Transverse colon (tissue), 4 donors: ENCODE measurements at regions not wholly inside any gene's neighbourhood (a gene's known extent, or its start where the extent isn't known, plus 50 kb on each side); places are given as distances from the start of the nearest gene placed in this dataset.

Experiments
- DNase-seq: peaks from one replicate; pipeline ENCODE4 v3.0.0-alpha.2; 2019
- H3K27ac ChIP-seq, 4 donors: fragments of 200-600 bp; sonication (generic); 2 replicates each; pipeline ENCODE4 v1.5.1; 2016 to 2018; ENCODE audit warnings: inconsistent platforms in 4 of 4
- H3K27me3 ChIP-seq: fragments of 200-600 bp; sonication (generic); 2 replicates; pipeline ENCODE4 v1.5.1; 2017; ENCODE audit warnings: inconsistent platforms
- H3K36me3 ChIP-seq, 4 donors: fragments of 200-600 bp; sonication (generic); 2 replicates each; pipeline ENCODE4 v1.5.1; 2017 to 2019; ENCODE audit warnings: inconsistent platforms in 4 of 4
- H3K4me1 ChIP-seq, 4 donors: fragments of 200-600 bp; sonication (generic); 2 replicates each; pipeline ENCODE4 v1.5.1; 2017 to 2020; ENCODE audit warnings: inconsistent platforms in 4 of 4
- H3K4me3 ChIP-seq, 4 donors: fragments of 200-600 bp; sonication (generic); 1 replicate in 1 of 4; 2 replicates in 3 of 4; pipeline versions ENCODE4 v1.5.1 to v1.6.1; 2017 to 2019; ENCODE audit warnings: inconsistent platforms in 4 of 4
- H3K9me3 ChIP-seq, 2 donors: fragments of 200-600 bp; sonication (generic); 2 replicates each; pipeline ENCODE4 v1.5.1; 2017 to 2019; ENCODE audit warnings: inconsistent platforms in 2 of 2
- EP300 ChIP-seq: sonication (generic); formaldehyde crosslinking; IDR thresholded peaks from one replicate; pipeline ENCODE4 v1.6.1; 2017; ENCODE audit warnings: antibody characterized with exemption, low read depth
- POLR2A ChIP-seq: fragments of 450-650 bp; IDR thresholded peaks from one replicate; pipeline ENCODE4 v1.6.1; 2016; ENCODE audit warnings: antibody characterized with exemption, mild to moderate bottlenecking, moderate library complexity
- POLR2AphosphoS5 ChIP-seq, 3 donors: sonication (generic); formaldehyde crosslinking; IDR thresholded peaks; one replicate each; pipeline ENCODE4 v1.6.1; 2016; ENCODE audit warnings: antibody characterized with exemption in 3 of 3
- WGBS, 2 donors: methylation state at CpG; one replicate each; pipeline ENCODE4 v1.1.5; 2018; ENCODE audit warnings: low coverage in 1 of 2; 5-methylcytosine and 5-hydroxymethylcytosine counted together
- in situ Hi-C, 4 donors: fragments of 200-750 bp; cut with MboI; loops; one replicate each; pipeline versions ENCODE4 v1.15.0 to v1.15.1; 2017; ENCODE audit warnings: low sequenced_read_pairs in 3 of 4, low pct_ligation_motif_present in 1 of 4, low pct_unique_long_range_greater_than_20kb in 1 of 4
- intact Hi-C: fragments of 100-400 bp; cut with DNase I; formaldehyde crosslinking; loops from one replicate; pipeline ENCODE4 v1.15.1; 2023; ENCODE audit warnings: low total_unique reads
- TF ChIP-seq, protein P1 (sequence below), 5 experiments: fragments of 200-600 bp in 3 of 5; fragments of 450-650 bp in 2 of 5; sonication (generic) in 3 of 5; IDR thresholded peaks; 1 replicate in 2 of 5; 2 replicates in 3 of 5; pipeline ENCODE4 v1.5.1; 2016 to 2017; ENCODE audit warnings: antibody characterized with exemption in 5 of 5, inconsistent platforms in 3 of 5, mild to moderate bottlenecking in 2 of 5, moderate library complexity in 1 of 5

- no peaks in the 10 kb centered on the region for H3K4me1 ChIP-seq
- DNase-seq = no peak
- no peaks in the 10 kb centered on the region for H3K36me3 ChIP-seq
- no peaks in the 10 kb centered on the region for H3K27me3 ChIP-seq
- intact Hi-C loops (no loop called here), in situ Hi-C loops (no loop called here)
- H3K9me3 ChIP-seq = no peaks in the 10 kb centered on the region
- 72 to 85% methylated on average over 4 of the region's 4 CpGs for WGBS, 2 donors
- no peak overlapping the region for H3K4me3 ChIP-seq
- no peak overlapping the region for H3K27ac ChIP-seq
- no peak for TF ChIP-seq EP300
- no peak for TF ChIP-seq POLR2AphosphoS5 (IDR thresholded peaks at IDR 0.05)
- TF ChIP-seq, protein P1, sequence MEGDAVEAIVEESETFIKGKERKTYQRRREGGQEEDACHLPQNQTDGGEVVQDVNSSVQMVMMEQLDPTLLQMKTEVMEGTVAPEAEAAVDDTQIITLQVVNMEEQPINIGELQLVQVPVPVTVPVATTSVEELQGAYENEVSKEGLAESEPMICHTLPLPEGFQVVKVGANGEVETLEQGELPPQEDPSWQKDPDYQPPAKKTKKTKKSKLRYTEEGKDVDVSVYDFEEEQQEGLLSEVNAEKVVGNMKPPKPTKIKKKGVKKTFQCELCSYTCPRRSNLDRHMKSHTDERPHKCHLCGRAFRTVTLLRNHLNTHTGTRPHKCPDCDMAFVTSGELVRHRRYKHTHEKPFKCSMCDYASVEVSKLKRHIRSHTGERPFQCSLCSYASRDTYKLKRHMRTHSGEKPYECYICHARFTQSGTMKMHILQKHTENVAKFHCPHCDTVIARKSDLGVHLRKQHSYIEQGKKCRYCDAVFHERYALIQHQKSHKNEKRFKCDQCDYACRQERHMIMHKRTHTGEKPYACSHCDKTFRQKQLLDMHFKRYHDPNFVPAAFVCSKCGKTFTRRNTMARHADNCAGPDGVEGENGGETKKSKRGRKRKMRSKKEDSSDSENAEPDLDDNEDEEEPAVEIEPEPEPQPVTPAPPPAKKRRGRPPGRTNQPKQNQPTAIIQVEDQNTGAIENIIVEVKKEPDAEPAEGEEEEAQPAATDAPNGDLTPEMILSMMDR (IDR thresholded peaks at IDR 0.05) = no peak
- no peak for TF ChIP-seq POLR2A
These were observed 96.6 kb upstream of the GUCY1A1 start for GRCh38 chr4:155569960-155570515.

- intact Hi-C loops = no loop called here
- in situ Hi-C loops = no loop called here
- Histone ChIP-seq H3K9me3 (no peaks in the 10 kb centered on the region), H3K4me3 (no peak overlapping the region), H3K36me3 (no peaks in the 10 kb centered on the region), H3K27ac (no peak overlapping the region), H3K27me3 (no peaks in the 10 kb centered on the region), H3K4me1 (no peaks in the 10 kb centered on the region)
- no peak for DNase-seq
- whole genome bisulfite sequencing, 2 donors = 71 to 89% methylated on average over 1 to 3 of the region's 3 CpGs
- TF ChIP-seq POLR2A (no peak), POLR2AphosphoS5 (IDR thresholded peaks at IDR 0.05) (no peak), EP300 (no peak)
- TF ChIP-seq, protein P1 (IDR thresholded peaks at IDR 0.05) = no peak
These were observed 97.2 kb upstream of the GUCY1A1 start for GRCh38 chr4:155569471-155569870.

DNA sequence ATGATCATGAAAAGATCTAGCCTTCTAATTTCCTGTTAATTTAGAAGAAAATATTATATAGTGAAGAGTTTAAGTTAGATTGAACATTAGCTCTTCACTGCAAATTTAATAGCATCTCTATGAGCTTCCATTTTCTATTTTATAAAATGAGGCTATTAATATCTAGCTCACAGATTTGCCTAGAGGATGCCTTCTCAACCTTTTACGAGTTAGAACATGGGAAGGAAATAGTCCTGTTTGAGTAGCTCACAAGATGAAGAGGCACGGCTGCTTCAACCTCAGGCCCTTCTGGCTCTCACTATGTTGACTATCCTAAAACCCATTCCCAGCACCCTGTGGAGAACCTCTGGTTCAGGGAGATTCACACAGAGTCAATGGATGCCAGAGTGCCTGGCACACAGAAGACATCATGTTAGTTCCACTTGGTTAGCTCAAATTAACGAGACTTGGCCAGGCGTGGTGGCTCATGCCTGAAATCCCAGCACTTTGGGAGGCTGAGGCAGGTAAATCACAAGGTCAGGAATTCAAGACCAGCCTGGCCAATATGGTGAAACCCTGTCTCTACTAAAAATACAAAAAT is 97.9 kb upstream of the GUCY1A1 start:
- WGBS, 2 donors = 87 to 100% methylated on average over 1 to 4 of the region's 4 CpGs
- Histone ChIP-seq H3K9me3 (no peaks in the 10 kb centered on the region), H3K36me3 (no peaks in the 10 kb centered on the region), H3K27ac (no peak overlapping the region), H3K4me3 (no peak overlapping the region), H3K4me1 (no peaks in the 10 kb centered on the region), H3K27me3 (no peaks in the 10 kb centered on the region)
- no peak for TF ChIP-seq POLR2A
- intact Hi-C loops (no loop called here), in situ Hi-C loops (no loop called here)
- DNase-seq = no peak

GRCh38 chr4:155566354-155566753 is 100.3 kb upstream of the GUCY1A1 start:
- no peaks in the 10 kb centered on the region for H3K36me3 ChIP-seq
- H3K27me3 ChIP-seq = no peaks in the 10 kb centered on the region
- TF ChIP-seq POLR2AphosphoS5 (IDR thresholded peaks at IDR 0.05) (no peak), POLR2A (no peak), EP300 (no peak)
- TF ChIP-seq, protein P1 (IDR thresholded peaks at IDR 0.05) = no peak
- 100% methylated on average over 1 of the region's 1 CpG; no CpG with 5 or more reads in 1 of the 2 donors for WGBS, 2 donors
- intact Hi-C loops (no loop called here), in situ Hi-C loops (no loop called here)
- no peak for DNase-seq
- H3K4me3 ChIP-seq = no peak overlapping the region
- no peak overlapping the region for H3K27ac ChIP-seq
- H3K4me1 ChIP-seq = no peaks in the 10 kb centered on the region
- H3K9me3 ChIP-seq = no peaks in the 10 kb centered on the region

GRCh38 chr4:155565776-155566175 is 100.9 kb upstream of the GUCY1A1 start:
- H3K27me3 ChIP-seq = no peaks in the 10 kb centered on the region
- H3K4me3 ChIP-seq = no peak overlapping the region
- DNase-seq = no peak
- TF ChIP-seq, protein P1 (IDR thresholded peaks at IDR 0.05) = no peak
- H3K9me3 ChIP-seq = no peaks in the 10 kb centered on the region
- 80 to 90% methylated on average over 2 of the region's 2 CpGs for WGBS, 2 donors
- H3K4me1 ChIP-seq = no peaks in the 10 kb centered on the region
- no peak overlapping the region for H3K27ac ChIP-seq
- intact Hi-C loops = no loop called here
- in situ Hi-C loops = no loop called here
- no peaks in the 10 kb centered on the region for H3K36me3 ChIP-seq
